Gastroesophageal sphincter (tissue), 4 donors: ENCODE measurements at regions not wholly inside any gene's neighbourhood (a gene's known extent, or its start where the extent isn't known, plus 50 kb on each side); places are given as distances from the start of the nearest gene placed in this dataset.
"Not testable (repeated sequence)": the region's sequence is repeated elsewhere in the genome, so short reads cannot be mapped to it uniquely, and the experiment has no call there.

Experiments
- ATAC-seq: fragments of 150-250 bp; one replicate; pipeline ENCODE4 v1.9.1; 2016; ENCODE audit warnings: mild to moderate bottlenecking, moderate library complexity
- H3K27ac ChIP-seq, 4 donors: fragments of 200-600 bp; sonication (generic) in 3 of 4; 1 replicate in 3 of 4; 2 replicates in 1 of 4; pipeline ENCODE4 v1.5.1; 2016 to 2019
- H3K27me3 ChIP-seq: fragments of 200-600 bp; sonication (generic); one replicate; pipeline ENCODE4 v1.5.1; 2019
- H3K36me3 ChIP-seq, 2 donors: fragments of 200-600 bp; sonication (generic); one replicate each; pipeline ENCODE4 v1.5.1; 2019; ENCODE audit warnings: control low read depth in 1 of 2
- H3K4me1 ChIP-seq, 3 donors: fragments of 200-600 bp; sonication (generic); 1 replicate in 2 of 3; 2 replicates in 1 of 3; pipeline ENCODE4 v1.5.1; 2016 to 2019; ENCODE audit warnings: control low read depth in 2 of 3
- H3K4me3 ChIP-seq, 2 donors: fragments of 200-600 bp; sonication (generic); one replicate each; pipeline ENCODE4 v1.5.1; 2019; ENCODE audit warnings: mild to moderate bottlenecking in 1 of 2, moderate library complexity in 1 of 2
- H3K9me3 ChIP-seq, 3 donors: fragments of 200-600 bp; sonication (generic); one replicate each; pipeline ENCODE4 v1.5.1; 2017 to 2019; ENCODE audit warnings: control low read depth in 2 of 3
- CTCF ChIP-seq, 4 experiments: fragments of 200-600 bp in 2 of 4; fragments of 450-650 bp in 2 of 4; sonication (generic) in 1 of 4; IDR thresholded peaks; one replicate each; pipeline ENCODE4 v1.5.1; 2017 to 2019; ENCODE audit warnings: antibody characterized with exemption in 4 of 4, mild to moderate bottlenecking in 2 of 4, moderate library complexity in 2 of 4
- EP300 ChIP-seq: sonication (generic); formaldehyde crosslinking; IDR thresholded peaks from one replicate; pipeline ENCODE4 v1.6.1; 2017; ENCODE audit warnings: antibody characterized with exemption, mild to moderate bottlenecking
- POLR2A ChIP-seq, 2 donors: fragments of 450-650 bp; IDR thresholded peaks; one replicate each; pipeline ENCODE4 v1.6.1; 2017; ENCODE audit warnings: antibody characterized with exemption in 2 of 2, mild to moderate bottlenecking in 2 of 2, moderate library complexity in 1 of 2
- POLR2AphosphoS5 ChIP-seq: sonication (generic); formaldehyde crosslinking; IDR thresholded peaks from one replicate; pipeline ENCODE4 v1.6.1; 2017; ENCODE audit warnings: antibody characterized with exemption
- WGBS, 2 donors: methylation state at CpG; one replicate each; pipeline ENCODE4 v1.1.5; 2018; ENCODE audit warnings: low coverage in 1 of 2; 5-methylcytosine and 5-hydroxymethylcytosine counted together

- no peak overlapping the region for H3K4me3 ChIP-seq
- no peaks in the 10 kb centered on the region for H3K9me3 ChIP-seq
- TF ChIP-seq CTCF (IDR thresholded peaks at IDR 0.05) (no peak), POLR2AphosphoS5 (no peak), EP300 (no peak), POLR2A (IDR thresholded peaks at IDR 0.05) (no peak)
- ATAC-seq, result no peak
- H3K27me3 ChIP-seq, result no peaks in the 10 kb centered on the region
- H3K36me3 ChIP-seq, result no peaks in the 10 kb centered on the region
- H3K27ac ChIP-seq, result no peak overlapping the region
- whole genome bisulfite sequencing, 2 donors, result 88% methylated on average over 1 of the region's 1 CpG; no CpG with 5 or more reads in 1 of the 2 donors
- H3K4me1 ChIP-seq, result no peaks in the 10 kb centered on the region
Measured at GRCh38 chr6:66103354-66103753, 396.3 kb upstream of the EYS start.

DNA sequence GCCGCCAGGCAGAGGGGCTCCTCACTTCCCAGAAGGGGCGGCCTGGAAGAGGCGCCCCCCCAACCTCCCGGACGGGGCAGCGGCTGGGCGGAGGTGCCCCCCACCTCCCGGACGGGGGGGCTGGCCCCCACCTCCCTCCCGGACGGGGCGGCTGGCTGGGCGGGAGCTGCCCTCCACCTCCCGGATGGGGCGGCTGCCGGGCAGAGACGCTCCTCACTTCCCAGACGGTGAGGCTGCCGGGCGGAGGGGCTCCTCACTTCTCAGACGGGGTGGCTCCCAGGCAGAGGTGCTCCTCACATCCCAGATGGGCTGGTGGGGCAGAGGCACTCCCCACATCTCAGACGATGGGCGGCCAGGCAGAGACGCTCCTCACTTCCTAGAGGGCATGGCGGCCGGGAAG, 389.7 kb upstream of the EYS start:
- Histone ChIP-seq H3K27me3 (no peaks in the 10 kb centered on the region), H3K4me3 (no peak overlapping the region), H3K27ac (no peak overlapping the region), H3K36me3 (no peaks in the 10 kb centered on the region), H3K9me3 (no peaks in the 10 kb centered on the region), H3K4me1 (no peaks in the 10 kb centered on the region)
- WGBS, 2 donors, result no CpG with 5 or more reads among the region's 26 CpGs
- ATAC-seq, result no peak
- TF ChIP-seq EP300 (no peak), POLR2A (IDR thresholded peaks at IDR 0.05) (no peak), CTCF (IDR thresholded peaks at IDR 0.05) (no peak), POLR2AphosphoS5 (no peak)

DNA sequence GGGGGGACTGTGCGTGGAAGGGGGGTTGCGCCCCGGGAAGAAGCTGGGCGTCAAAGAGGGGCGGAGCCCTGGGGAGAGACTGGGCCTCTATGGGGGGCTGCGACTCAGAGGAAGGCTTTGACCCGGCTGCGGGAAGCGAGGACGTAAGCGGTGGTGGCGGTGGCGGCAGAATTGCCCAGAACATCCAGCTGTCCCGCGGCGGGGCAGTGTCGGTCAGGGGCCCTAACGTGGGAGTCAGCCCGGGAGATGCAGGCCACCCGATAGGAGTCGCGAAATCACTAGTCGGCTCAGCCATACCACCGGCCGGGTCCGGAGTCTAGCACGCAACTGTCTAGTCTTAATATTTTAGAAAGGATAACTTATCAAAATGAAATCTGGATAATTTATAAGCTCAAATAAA, 387.6 kb upstream of the EYS start:
- TF ChIP-seq POLR2AphosphoS5 (no peak), POLR2A (IDR thresholded peaks at IDR 0.05) (no peak), EP300 (no peak), CTCF (IDR thresholded peaks at IDR 0.05) (no peak)
- Histone ChIP-seq H3K36me3 (no peaks in the 10 kb centered on the region), H3K4me1 (no peaks in the 10 kb centered on the region), H3K4me3 (no peak overlapping the region), H3K9me3 (no peaks in the 10 kb centered on the region), H3K27ac (no peak overlapping the region), H3K27me3 (no peaks in the 10 kb centered on the region)
- no peak for ATAC-seq
- 97 to 98% methylated on average over 17 to 22 of the region's 27 CpGs for WGBS, 2 donors

DNA sequence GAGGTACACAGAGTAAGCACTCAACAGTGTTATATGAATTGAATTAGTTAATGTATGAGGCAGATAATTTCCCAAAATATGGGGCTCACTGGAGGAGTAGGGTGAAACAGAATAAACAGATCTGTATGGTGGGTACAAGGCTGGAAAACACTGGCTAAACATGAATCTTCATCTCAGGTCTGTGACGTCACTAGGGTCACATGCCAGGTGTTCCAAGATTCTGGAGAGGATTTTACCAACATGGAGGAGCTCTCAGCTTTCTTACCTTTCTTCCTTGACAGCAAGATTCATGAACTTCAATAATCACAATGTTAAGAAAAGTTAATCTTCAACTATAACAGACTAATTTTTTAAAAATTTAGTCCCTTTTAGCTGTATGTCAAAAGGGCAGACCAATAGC, 385.3 kb upstream of the EYS start:
- H3K4me1 ChIP-seq, H3K27me3 ChIP-seq, H3K9me3 ChIP-seq, H3K4me3 ChIP-seq, ATAC-seq, H3K36me3 ChIP-seq, H3K27ac ChIP-seq: not testable (repeated sequence)
- 63 to 83% methylated on average over 1 of the region's 1 CpG for WGBS, 2 donors

DNA sequence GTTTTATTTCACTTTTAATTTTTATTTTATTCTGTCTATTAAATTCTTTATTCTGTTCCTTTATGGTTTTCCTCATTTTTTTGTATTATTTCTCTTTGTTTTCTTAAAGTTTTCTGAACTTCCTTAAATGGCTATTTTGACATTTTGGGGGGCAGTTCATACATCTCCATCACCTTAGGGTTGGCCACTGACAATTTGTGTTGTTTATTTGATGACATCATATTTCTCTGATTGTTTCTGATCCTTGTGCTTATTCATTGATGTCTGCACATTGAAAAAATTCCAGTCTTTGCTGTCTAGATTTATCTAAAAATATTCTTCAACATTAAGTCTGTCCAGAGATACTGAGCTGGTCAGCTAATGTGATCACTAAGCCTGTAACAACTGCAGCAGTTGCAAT, 379.5 kb upstream of the EYS start:
- H3K36me3 ChIP-seq, result no peaks in the 10 kb centered on the region
- no peak overlapping the region for H3K4me3 ChIP-seq
- no peak for ATAC-seq
- H3K9me3 ChIP-seq, result peaks cover 0 to 34% (median 0%) of the 10 kb centered on the region in 3 donors
- H3K27me3 ChIP-seq, result no peaks in the 10 kb centered on the region
- H3K4me1 ChIP-seq, result no peaks in the 10 kb centered on the region
- TF ChIP-seq POLR2AphosphoS5 (no peak), CTCF (IDR thresholded peaks at IDR 0.05) (no peak), EP300 (no peak), POLR2A (IDR thresholded peaks at IDR 0.05) (no peak)
- no peak overlapping the region for H3K27ac ChIP-seq

DNA sequence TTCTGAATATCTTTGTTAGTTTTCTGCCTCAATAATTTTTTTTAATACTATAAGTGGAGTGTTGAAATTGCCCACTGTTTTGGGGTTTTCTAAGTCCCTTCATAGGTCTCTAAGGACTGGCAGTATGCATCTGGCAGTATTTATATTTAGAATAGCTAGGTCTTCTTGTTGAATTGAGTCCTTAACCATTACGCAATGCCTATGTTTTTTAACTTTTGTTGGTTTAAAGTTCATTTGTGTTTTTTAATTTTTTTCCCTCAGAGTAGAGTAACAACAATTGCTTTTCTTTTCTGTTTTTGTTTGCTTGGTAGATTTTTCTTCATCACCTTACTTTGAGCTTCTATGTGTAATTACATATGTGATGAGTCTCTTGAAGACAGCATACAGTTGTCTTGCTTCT, 375.9 kb upstream of the EYS start:
- Histone ChIP-seq H3K27ac (no peak overlapping the region), H3K27me3 (no peaks in the 10 kb centered on the region), H3K36me3 (no peaks in the 10 kb centered on the region), H3K4me3 (no peak overlapping the region), H3K4me1 (no peaks in the 10 kb centered on the region), H3K9me3 (peaks cover 0 to 34% (median 0%) of the 10 kb centered on the region in 3 donors)
- 100% methylated on average over 1 of the region's 1 CpG for WGBS, 2 donors
- TF ChIP-seq CTCF (IDR thresholded peaks at IDR 0.05) (no peak), POLR2A (IDR thresholded peaks at IDR 0.05) (no peak), EP300 (no peak), POLR2AphosphoS5 (no peak)
- ATAC-seq, result no peak
